ENCODE measurements at regions not wholly inside any gene's neighbourhood (a gene's known extent, or its start where the extent isn't known, plus 50 kb on each side); places are given as distances from the start of the nearest gene placed in this dataset.

- intact Hi-C loops (cut with DNase I) = loop anchor here (10.0 kb wide), 1 partner anchor 322 kb away; no protein-coding TSS in a partner anchor
- no peaks in the 10 kb centered on the region for H3K36me3 ChIP-seq
- peaks cover 9 to 29% of the 10 kb centered on the region in 2 donors for H3K4me1 ChIP-seq
- no peak for DNase-seq
- WGBS, 2 donors = 96 to 97% methylated on average over 15 to 17 of the region's 17 CpGs
- no peaks in the 10 kb centered on the region for H3K9me3 ChIP-seq
- H3K4me3 ChIP-seq (replicated peaks in 1 of 3) = no peak overlapping the region
- no peak overlapping the region for H3K27ac ChIP-seq
- TF ChIP-seq CTCF (IDR thresholded peaks at IDR 0.05) = no peak
- TF ChIP-seq POLR2A (IDR thresholded peaks at IDR 0.05) = no peak
- H3K27me3 ChIP-seq = no peaks in the 10 kb centered on the region
Measured at GRCh38 chr16:85392756-85393673, 220.1 kb upstream of the GSE1 start.

- no peaks in the 10 kb centered on the region for H3K9me3 ChIP-seq
- intact Hi-C loops (cut with DNase I) = loop anchor here (10.0 kb wide), 1 partner anchor 321 kb away; no protein-coding TSS in a partner anchor
- H3K4me1 ChIP-seq = peaks cover 9 to 29% of the 10 kb centered on the region in 2 donors
- no peak overlapping the region for H3K27ac ChIP-seq
- DNase-seq = peak; percentile 59 to 65
- WGBS, 2 donors = 73 to 76% methylated on average over 20 to 23 of the region's 34 CpGs
- H3K36me3 ChIP-seq = no peaks in the 10 kb centered on the region
- H3K4me3 ChIP-seq (replicated peaks in 1 of 3) = no peak overlapping the region
- H3K27me3 ChIP-seq = no peaks in the 10 kb centered on the region
- TF ChIP-seq POLR2A (IDR thresholded peaks at IDR 0.05) (no peak), CTCF (IDR thresholded peaks at IDR 0.05) (peak; percentile 54 to 90 (median 73))
Measured at GRCh38 chr16:85393674-85394451, 219.3 kb upstream of the GSE1 start.

- intact Hi-C loops (cut with DNase I) = loop anchor here (10.0 kb wide), 1 partner anchor 320 kb away; no protein-coding TSS in a partner anchor
- Histone ChIP-seq H3K4me3 (replicated peaks in 1 of 3) (no peak overlapping the region), H3K27ac (peak overlapping the region in 1 of 3 donors; percentile 56), H3K4me1 (peaks cover 9 to 29% of the 10 kb centered on the region in 2 donors), H3K36me3 (no peaks in the 10 kb centered on the region), H3K27me3 (no peaks in the 10 kb centered on the region), H3K9me3 (no peaks in the 10 kb centered on the region)
- whole genome bisulfite sequencing, 2 donors = 92 to 93% methylated on average over 20 to 21 of the region's 21 CpGs
- no peak for TF ChIP-seq CTCF (IDR thresholded peaks at IDR 0.05)
- no peak for TF ChIP-seq POLR2A (IDR thresholded peaks at IDR 0.05)
- no peak for DNase-seq
Measured at GRCh38 chr16:85394456-85395206, 218.5 kb upstream of the GSE1 start.

GRCh38 chr16:85395207-85395912 is 217.8 kb upstream of the GSE1 start:
- intact Hi-C loops (cut with DNase I) = loop anchor here (10.0 kb wide), 1 partner anchor 319 kb away; no protein-coding TSS in a partner anchor
- H3K27me3 ChIP-seq = no peaks in the 10 kb centered on the region
- no peak overlapping the region for H3K4me3 ChIP-seq (replicated peaks in 1 of 3)
- no peaks in the 10 kb centered on the region for H3K9me3 ChIP-seq
- TF ChIP-seq POLR2A (IDR thresholded peaks at IDR 0.05) = no peak
- TF ChIP-seq CTCF (IDR thresholded peaks at IDR 0.05) = no peak
- 35 to 47% methylated on average over 19 to 25 of the region's 25 CpGs for WGBS, 2 donors
- peaks cover 9 to 26% of the 10 kb centered on the region in 2 donors for H3K4me1 ChIP-seq
- peak; percentile 72 to 83 for DNase-seq
- H3K27ac ChIP-seq = peak overlapping the region in 2 of 3 donors; percentile 40 to 56
- no peaks in the 10 kb centered on the region for H3K36me3 ChIP-seq

All from thyroid gland (tissue), 4 donors.